ENCODE measurements at regions not wholly inside any gene's neighbourhood (a gene's known extent, or its start where the extent isn't known, plus 50 kb on each side); places are given as distances from the start of the nearest gene placed in this dataset.

DNA sequence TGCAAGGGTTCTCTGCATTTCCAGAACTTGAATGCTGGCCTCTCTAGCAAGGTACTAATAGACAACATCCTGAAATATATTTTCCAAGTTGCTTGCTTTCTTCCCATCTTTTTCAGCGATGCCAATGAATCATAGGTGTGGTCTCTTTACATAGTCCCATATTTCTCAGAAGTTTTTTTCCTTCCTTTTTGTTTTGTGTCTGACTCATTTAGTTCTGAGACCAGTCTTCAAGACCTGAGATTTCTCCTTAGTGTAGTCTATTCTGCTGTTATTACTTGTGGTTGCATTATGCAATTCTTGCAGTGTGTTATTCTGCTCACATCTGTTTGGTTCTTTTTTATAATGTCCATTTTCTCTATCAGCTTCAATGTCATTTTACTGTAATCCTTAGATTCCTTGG, 1265.0 kb upstream of the ALCAM start:
- Histone ChIP-seq H3K9me3 (no peaks in the 10 kb centered on the region), H3K4me3 (no peak overlapping the region), H3K4me1 (no peaks in the 10 kb centered on the region), H3K27me3 (ENCODE audit: insufficient read depth in 3 of 3, low read length in 2 of 3) (no peaks in the 10 kb centered on the region), H3K27ac (no peak overlapping the region), H3K36me3 (ENCODE audit: insufficient read depth in 1 of 2, low read depth in 1 of 2) (no peaks in the 10 kb centered on the region)
- 63 to 86% (median 84%) methylated on average over 1 of the region's 1 CpG for WGBS, 3 donors
- ATAC-seq (no peak), DNase-seq (no peak)
- intact Hi-C loops (cut with DNase I) = no loop called here
- no peak for TF ChIP-seq CTCF (IDR thresholded peaks at IDR 0.05)

DNA sequence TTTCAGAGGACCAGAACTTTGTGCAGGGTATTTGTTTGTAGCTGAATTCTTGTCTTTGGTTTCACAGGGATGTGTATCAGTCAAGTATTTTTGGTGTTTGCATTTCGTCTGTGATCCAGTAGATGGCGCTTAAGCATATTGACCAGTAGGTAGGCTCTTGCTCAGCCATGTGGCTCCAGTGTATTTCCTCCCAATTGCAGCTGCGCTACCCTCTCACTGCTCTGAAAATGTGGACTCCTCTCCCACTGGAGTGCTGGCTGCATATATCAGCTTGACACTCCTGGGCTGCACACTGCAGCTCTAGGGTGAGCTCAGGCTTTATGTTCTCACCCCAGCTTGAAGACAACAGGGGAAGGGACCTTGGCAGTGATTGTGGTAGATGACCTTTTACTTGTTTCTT, 1264.3 kb upstream of the ALCAM start:
- intact Hi-C loops (cut with DNase I) = no loop called here
- H3K36me3 ChIP-seq (ENCODE audit: insufficient read depth in 1 of 2, low read depth in 1 of 2) = no peaks in the 10 kb centered on the region
- DNase-seq (no peak), ATAC-seq (no peak)
- H3K9me3 ChIP-seq = no peaks in the 10 kb centered on the region
- TF ChIP-seq CTCF (IDR thresholded peaks at IDR 0.05) = no peak
- no peaks in the 10 kb centered on the region for H3K27me3 ChIP-seq (ENCODE audit: insufficient read depth in 3 of 3, low read length in 2 of 3)
- H3K4me1 ChIP-seq = no peaks in the 10 kb centered on the region
- 7 to 13% (median 12%) methylated on average over 3 of the region's 3 CpGs for WGBS, 3 donors
- H3K27ac ChIP-seq = no peak overlapping the region
- H3K4me3 ChIP-seq = no peak overlapping the region

- no peak overlapping the region for H3K4me3 ChIP-seq
- H3K4me1 ChIP-seq = no peaks in the 10 kb centered on the region
- no peaks in the 10 kb centered on the region for H3K36me3 ChIP-seq (ENCODE audit: insufficient read depth in 1 of 2, low read depth in 1 of 2)
- TF ChIP-seq CTCF (IDR thresholded peaks at IDR 0.05) = no peak
- no peaks in the 10 kb centered on the region for H3K27me3 ChIP-seq (ENCODE audit: insufficient read depth in 3 of 3, low read length in 2 of 3)
- no peak for DNase-seq
- 41 to 47% (median 44%) methylated on average over 3 of the region's 3 CpGs for WGBS, 3 donors
- no peak for ATAC-seq
- no peaks in the 10 kb centered on the region for H3K9me3 ChIP-seq
- intact Hi-C loops (cut with DNase I) = no loop called here
- no peak overlapping the region for H3K27ac ChIP-seq
These were observed 1260.4 kb upstream of the ALCAM start for GRCh38 chr3:104106276-104106675.

DNA sequence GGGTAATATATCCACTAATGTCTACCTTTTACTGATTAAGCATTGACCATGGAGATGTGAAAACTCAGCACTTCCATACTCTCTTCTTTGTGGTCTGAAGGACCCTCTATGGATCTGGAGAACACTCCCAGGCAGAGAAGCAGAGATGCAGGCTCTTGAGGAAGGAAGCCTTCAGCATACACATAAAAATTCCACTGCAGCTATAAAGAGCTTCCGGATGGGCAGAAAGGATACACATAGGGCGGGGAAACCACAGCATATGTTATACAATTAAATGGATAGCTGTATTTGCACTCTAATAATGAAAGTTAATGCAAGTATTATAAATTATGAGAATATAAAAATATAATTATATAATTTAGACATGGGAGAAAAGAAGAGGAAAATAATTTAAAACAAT, 1258.2 kb upstream of the ALCAM start:
- Histone ChIP-seq H3K27ac (no peak overlapping the region), H3K36me3 (ENCODE audit: insufficient read depth in 1 of 2, low read depth in 1 of 2) (no peaks in the 10 kb centered on the region), H3K9me3 (no peaks in the 10 kb centered on the region), H3K4me3 (no peak overlapping the region), H3K4me1 (no peaks in the 10 kb centered on the region), H3K27me3 (ENCODE audit: insufficient read depth in 3 of 3, low read length in 2 of 3) (no peaks in the 10 kb centered on the region)
- intact Hi-C loops (cut with DNase I) = no loop called here
- no peak for TF ChIP-seq CTCF (IDR thresholded peaks at IDR 0.05)
- WGBS, 3 donors = 57 to 68% (median 65%) methylated on average over 2 of the region's 2 CpGs
- ATAC-seq = no peak
- no peak for DNase-seq

GRCh38 chr3:104126463-104126862, 1240.2 kb upstream of the ALCAM start:
- H3K4me1 ChIP-seq = no peaks in the 10 kb centered on the region
- DNase-seq (no peak), ATAC-seq (no peak)
- intact Hi-C loops (cut with DNase I) = no loop called here
- no peak overlapping the region for H3K4me3 ChIP-seq
- H3K36me3 ChIP-seq (ENCODE audit: insufficient read depth in 1 of 2, low read depth in 1 of 2) = no peaks in the 10 kb centered on the region
- H3K9me3 ChIP-seq = no peaks in the 10 kb centered on the region
- TF ChIP-seq CTCF (IDR thresholded peaks at IDR 0.05) = no peak
- H3K27ac ChIP-seq = no peak overlapping the region
- H3K27me3 ChIP-seq (ENCODE audit: insufficient read depth in 3 of 3, low read length in 2 of 3) = no peaks in the 10 kb centered on the region
- WGBS, 3 donors = 78 to 85% (median 79%) methylated on average over 4 of the region's 4 CpGs

Data from psoas muscle (tissue), 7 donors.